Breast epithelium (tissue), 3 donors: ENCODE measurements at regions not wholly inside any gene's neighbourhood (a gene's known extent, or its start where the extent isn't known, plus 50 kb on each side); places are given as distances from the start of the nearest gene placed in this dataset.

Experiments used
- CTCF ChIP-seq, 3 donors: fragments of 450-650 bp; IDR thresholded peaks; one replicate each; pipeline ENCODE4 v1.5.1; 2016 to 2017; ENCODE audit warnings: antibody characterized with exemption in 3 of 3, mild to moderate bottlenecking in 3 of 3, moderate library complexity in 3 of 3
- POLR2A ChIP-seq: fragments of 450-650 bp; IDR thresholded peaks from one replicate; pipeline ENCODE4 v1.6.1; 2016; ENCODE audit warnings: antibody characterized with exemption, mild to moderate bottlenecking, moderate library complexity
- POLR2AphosphoS5 ChIP-seq, 3 donors: sonication (generic); formaldehyde crosslinking; IDR thresholded peaks; one replicate each; pipeline ENCODE4 v1.6.1; 2017; ENCODE audit warnings: antibody characterized with exemption in 3 of 3

GRCh38 chr1:73136975-73137374 lies 854.6 kb upstream of the NEGR1 start:
- TF ChIP-seq CTCF (IDR thresholded peaks at IDR 0.05) = no peak
- no peak for TF ChIP-seq POLR2A
- no peak for TF ChIP-seq POLR2AphosphoS5 (IDR thresholded peaks at IDR 0.05)
